ENCODE measurements at regions not wholly inside any gene's neighbourhood (a gene's known extent, or its start where the extent isn't known, plus 50 kb on each side); places are given as distances from the start of the nearest gene placed in this dataset.

DNA sequence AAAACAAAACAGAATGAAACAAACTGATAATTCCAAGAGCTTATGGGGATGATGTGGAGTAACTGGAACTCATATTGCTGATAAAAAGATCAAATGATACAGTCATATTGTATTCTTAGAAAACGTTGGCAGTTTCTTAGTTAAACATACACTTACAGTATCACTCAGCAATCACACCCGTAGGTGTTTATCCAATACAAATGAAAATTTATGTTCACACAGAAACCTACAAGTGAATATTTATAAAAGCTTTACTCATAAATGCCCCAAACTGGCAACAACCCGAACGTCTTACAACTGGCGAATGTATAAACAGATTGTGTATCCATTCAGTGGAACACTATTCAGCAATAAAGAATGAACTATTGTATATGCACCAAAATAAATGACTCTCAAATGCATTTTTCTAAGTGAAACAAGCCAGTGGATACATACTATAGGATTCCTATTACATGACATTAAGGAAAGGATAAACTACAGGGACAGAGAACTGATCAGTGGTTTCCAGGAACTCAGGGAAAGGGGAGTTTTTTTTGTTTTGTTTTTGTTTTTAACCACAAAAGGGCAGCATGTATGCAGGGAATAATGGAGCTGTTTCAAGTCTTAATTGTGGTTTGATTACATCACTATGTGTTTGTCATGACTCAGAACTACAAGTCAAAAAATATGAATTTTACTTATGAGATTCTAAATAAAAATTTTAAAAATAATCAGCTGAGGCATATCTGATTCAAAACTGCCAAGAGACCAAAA lies 71.8 kb upstream of the NDUFB4 start:
- intact Hi-C loops (cut with DNase I), result no loop called here
- DNase-seq (no peak), ATAC-seq (no peak)
- no peak overlapping the region for H3K4me3 ChIP-seq
- H3K9me3 ChIP-seq, result no peaks in the 10 kb centered on the region
- TF ChIP-seq, protein P1, sequence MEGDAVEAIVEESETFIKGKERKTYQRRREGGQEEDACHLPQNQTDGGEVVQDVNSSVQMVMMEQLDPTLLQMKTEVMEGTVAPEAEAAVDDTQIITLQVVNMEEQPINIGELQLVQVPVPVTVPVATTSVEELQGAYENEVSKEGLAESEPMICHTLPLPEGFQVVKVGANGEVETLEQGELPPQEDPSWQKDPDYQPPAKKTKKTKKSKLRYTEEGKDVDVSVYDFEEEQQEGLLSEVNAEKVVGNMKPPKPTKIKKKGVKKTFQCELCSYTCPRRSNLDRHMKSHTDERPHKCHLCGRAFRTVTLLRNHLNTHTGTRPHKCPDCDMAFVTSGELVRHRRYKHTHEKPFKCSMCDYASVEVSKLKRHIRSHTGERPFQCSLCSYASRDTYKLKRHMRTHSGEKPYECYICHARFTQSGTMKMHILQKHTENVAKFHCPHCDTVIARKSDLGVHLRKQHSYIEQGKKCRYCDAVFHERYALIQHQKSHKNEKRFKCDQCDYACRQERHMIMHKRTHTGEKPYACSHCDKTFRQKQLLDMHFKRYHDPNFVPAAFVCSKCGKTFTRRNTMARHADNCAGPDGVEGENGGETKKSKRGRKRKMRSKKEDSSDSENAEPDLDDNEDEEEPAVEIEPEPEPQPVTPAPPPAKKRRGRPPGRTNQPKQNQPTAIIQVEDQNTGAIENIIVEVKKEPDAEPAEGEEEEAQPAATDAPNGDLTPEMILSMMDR (IDR thresholded peaks at IDR 0.05), result no peak
- H3K27me3 ChIP-seq (ENCODE audit: low read depth), result no peaks in the 10 kb centered on the region
- H3K36me3 ChIP-seq, result no peaks in the 10 kb centered on the region
- H3K4me1 ChIP-seq, result peaks cover 7% of the 10 kb centered on the region
- H3K27ac ChIP-seq, result no peak overlapping the region

DNA sequence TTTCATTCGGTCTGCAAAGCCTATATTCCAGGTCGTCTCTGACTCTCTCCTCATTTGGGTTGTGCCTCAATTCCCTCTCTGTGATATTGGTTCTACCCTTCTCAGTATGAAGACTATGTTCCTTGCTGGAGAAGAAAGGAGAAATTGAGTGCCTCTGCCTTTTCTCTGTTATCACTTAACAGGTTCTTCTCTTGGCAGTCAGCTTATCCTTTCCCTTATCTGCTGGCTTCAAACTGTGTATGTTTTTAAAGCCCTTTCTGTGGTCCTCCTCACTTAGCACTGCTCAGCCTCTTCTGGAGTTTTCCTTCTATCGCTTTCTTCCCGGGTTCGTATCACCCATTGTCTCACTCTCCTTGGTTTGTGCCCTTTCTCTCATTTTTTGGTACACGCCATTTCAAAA lies 65.3 kb upstream of the FSTL1 start:
- H3K36me3 ChIP-seq, result no peaks in the 10 kb centered on the region
- intact Hi-C loops (cut with DNase I), result no loop called here
- no peaks in the 10 kb centered on the region for H3K9me3 ChIP-seq
- DNase-seq, result no peak
- H3K27ac ChIP-seq, result no peak overlapping the region
- no peak overlapping the region for H3K4me3 ChIP-seq
- H3K27me3 ChIP-seq (ENCODE audit: low read depth), result no peaks in the 10 kb centered on the region
- H3K4me1 ChIP-seq, result no peaks in the 10 kb centered on the region
- no peak for ATAC-seq
- TF ChIP-seq, protein P1 (IDR thresholded peaks at IDR 0.05), result no peak

DNA sequence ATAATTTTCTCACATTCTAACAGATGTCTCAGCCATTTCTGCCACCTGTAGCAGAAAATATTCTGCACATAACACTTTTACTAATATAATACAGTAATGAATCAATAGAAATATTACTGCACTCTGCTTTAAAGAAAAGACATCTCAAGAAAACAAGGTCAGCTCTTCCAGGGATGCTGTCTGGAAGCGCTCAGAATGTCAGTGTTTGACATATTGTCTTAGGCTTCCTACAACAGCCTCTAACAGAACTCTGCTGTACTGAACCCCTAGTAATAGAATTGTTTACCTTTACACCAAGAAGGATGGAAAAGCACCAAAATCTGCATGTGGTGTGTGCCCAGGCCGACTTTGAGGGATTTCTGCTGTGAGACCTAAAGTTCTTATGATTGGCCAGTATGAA lies 61.9 kb upstream of the FSTL1 start:
- Histone ChIP-seq H3K36me3 (no peaks in the 10 kb centered on the region), H3K27ac (no peak overlapping the region), H3K27me3 (ENCODE audit: low read depth) (no peaks in the 10 kb centered on the region), H3K4me3 (no peak overlapping the region), H3K9me3 (no peaks in the 10 kb centered on the region), H3K4me1 (no peaks in the 10 kb centered on the region)
- TF ChIP-seq, protein P1 (IDR thresholded peaks at IDR 0.05), result no peak
- ATAC-seq, result no peak
- DNase-seq, result no peak
- intact Hi-C loops (cut with DNase I), result no loop called here

DNA sequence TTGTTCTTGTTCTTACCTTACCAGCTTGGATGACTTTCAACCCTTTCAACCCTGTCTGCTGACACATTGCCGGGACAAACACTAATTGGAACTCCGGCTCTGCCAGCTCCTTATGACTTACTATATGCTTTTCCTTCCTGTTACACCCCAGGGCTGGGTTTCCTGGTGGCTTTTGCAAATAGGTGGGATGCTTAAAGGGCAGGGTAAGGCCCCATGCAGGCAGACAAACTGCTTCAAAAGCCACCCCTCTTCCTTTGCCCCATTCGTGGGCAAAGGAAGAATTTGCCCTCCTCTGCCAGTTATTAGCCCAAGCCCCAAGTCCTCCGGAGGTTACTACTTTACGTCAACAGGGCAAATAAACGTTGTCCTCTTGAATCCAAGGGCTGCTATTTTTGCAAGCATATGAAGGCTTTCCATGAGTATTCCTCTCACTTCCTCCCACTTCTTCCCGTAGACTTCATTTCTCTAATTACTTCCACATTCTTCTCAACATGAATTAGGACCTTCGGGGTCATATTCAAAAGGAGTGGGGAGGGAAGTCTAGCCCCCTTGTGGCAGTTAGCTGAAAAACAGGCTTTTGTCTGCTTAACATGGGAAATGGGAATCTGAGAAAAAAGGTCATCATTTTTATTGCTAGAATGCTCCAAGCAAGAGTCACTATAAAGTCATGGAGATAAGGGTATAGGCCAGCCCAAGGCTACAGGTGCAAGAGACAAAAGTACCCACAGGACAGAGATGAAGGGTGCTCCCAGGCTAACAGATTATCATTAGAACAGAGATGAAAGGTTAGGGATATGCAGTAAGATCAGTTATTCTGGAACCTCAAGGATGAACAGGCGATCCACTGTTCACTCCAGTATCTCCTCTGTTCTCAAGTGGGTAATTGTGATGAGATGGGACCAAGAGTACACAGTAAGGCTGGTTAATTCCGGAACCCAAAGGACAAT lies 56.3 kb upstream of the FSTL1 start:
- Histone ChIP-seq H3K9me3 (no peaks in the 10 kb centered on the region), H3K36me3 (no peaks in the 10 kb centered on the region), H3K27me3 (ENCODE audit: low read depth) (no peaks in the 10 kb centered on the region), H3K4me1 (peaks cover 13% of the 10 kb centered on the region), H3K27ac (no peak overlapping the region), H3K4me3 (peak overlapping the region; percentile 17)
- ATAC-seq (peak; percentile 72 to 76), DNase-seq (no peak)
- intact Hi-C loops (cut with DNase I), result no loop called here
- TF ChIP-seq, protein P1 (IDR thresholded peaks at IDR 0.05), result peak; percentile 65

DNA sequence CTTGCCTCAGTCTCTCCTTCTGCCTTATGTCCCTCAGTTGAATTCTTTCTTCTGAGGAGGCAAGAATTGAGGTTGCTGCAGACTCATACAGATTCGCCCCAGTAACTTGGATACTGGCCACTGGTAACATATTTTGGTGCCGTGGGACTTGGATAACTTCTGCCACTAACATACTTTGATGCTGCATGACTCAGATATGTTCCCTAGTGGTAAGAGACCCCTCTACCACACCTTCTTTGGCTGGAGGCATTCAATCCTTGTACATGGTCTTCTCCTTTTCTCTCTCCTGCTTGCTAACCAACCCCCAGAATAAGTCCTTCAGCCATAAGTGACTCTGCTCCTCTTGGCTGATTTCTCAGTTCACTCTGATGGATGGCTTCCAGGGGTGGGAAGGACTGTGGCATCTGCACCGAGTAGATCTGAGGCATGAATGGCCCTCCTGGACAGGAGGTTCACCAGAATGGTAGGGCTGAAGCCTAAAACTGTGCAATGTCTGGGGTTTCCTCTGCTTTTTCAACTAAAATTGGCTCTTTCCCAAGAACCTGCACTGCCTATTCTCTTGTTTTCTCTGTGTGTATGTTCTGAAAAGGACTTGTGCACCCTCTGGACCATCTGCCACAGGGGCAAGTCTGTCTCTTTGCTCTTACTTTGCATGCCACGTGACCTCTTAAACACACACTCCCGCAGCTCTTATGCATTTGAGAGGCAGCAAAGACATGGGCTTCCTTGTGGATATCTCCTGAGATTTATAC lies 55.5 kb upstream of the FSTL1 start:
- DNase-seq (no peak), ATAC-seq (peak; percentile 13 to 76)
- no peaks in the 10 kb centered on the region for H3K27me3 ChIP-seq (ENCODE audit: low read depth)
- H3K27ac ChIP-seq, result no peak overlapping the region
- intact Hi-C loops (cut with DNase I), result no loop called here
- peaks cover 13% of the 10 kb centered on the region for H3K4me1 ChIP-seq
- TF ChIP-seq, protein P1 (IDR thresholded peaks at IDR 0.05), result no peak
- H3K36me3 ChIP-seq, result no peaks in the 10 kb centered on the region
- H3K9me3 ChIP-seq, result no peaks in the 10 kb centered on the region
- H3K4me3 ChIP-seq, result no peak overlapping the region
